ENCODE measurements at regions not wholly inside any gene's neighbourhood (a gene's known extent, or its start where the extent isn't known, plus 50 kb on each side); places are given as distances from the start of the nearest gene placed in this dataset.

DNA sequence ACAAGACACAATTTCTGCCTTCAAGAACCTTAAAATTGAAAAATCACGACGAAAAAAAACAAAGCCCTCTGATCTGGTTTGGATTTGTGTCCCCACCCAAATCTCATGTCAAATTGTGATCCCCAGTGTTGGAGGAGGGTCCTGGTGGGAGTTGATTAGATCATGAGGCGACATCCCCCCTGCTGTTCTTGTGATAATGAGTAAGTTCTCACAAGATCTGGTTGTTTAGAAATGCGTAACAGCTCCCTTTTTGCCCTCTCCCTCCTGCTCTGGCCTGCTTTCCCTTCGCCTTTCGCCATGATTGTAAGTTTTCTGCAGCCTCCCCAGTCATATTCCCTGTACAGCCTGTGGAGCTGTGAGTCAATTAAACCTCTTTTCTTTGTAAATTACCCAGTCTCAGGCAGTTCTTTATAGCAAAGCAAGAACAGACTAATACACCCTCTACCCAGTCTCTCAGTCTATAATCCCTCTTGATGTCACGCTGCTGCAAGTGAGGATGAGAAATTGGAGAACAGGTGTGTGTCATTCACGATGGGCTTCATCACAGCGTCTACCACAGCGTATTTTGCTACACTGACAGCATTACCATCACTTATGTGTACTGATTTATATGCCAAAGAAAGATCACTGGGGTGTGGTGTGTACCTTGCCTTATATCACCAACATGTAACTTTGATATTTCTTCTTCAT, 330.7 kb downstream of the MTX2 start:
- H3K9ac ChIP-seq (ENCODE audit: low read length in 3 of 3) = no peak overlapping the region
- intact Hi-C loops (cut with DNase I) = no loop called here
- no peak for FAIRE-seq

DNA sequence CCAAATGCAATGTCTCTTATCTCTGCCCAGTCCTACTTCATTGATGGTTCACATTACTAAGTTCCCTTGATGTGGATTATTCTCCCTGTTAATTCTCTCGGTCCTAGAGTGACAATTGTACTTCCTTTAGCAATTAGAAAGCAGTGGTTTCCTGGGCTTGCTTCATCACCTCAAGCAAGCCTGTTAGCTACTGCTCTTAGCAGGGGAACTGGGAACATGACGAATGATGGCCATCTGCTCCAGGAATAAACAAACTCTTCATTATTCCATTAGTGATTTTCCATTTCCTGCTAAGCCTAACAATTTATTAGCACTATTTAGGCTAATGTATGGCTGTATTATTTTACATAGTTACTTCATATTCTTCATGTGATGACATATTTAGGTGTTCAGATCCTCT, 331.8 kb downstream of the MTX2 start:
- no peak overlapping the region for H3K4me3 ChIP-seq (ENCODE audit: low read length in 3 of 3)
- H3K36me3 ChIP-seq (ENCODE audit: control insufficient read depth in 2 of 3, insufficient read depth in 3 of 3, low read length in 3 of 3) = no peaks in the 10 kb centered on the region
- no peaks in the 10 kb centered on the region for H3K9me3 ChIP-seq (ENCODE audit: control insufficient read depth in 2 of 3, insufficient read depth in 1 of 3, low read length in 3 of 3)
- no peak for DNase-seq
- TF ChIP-seq, protein P1, sequence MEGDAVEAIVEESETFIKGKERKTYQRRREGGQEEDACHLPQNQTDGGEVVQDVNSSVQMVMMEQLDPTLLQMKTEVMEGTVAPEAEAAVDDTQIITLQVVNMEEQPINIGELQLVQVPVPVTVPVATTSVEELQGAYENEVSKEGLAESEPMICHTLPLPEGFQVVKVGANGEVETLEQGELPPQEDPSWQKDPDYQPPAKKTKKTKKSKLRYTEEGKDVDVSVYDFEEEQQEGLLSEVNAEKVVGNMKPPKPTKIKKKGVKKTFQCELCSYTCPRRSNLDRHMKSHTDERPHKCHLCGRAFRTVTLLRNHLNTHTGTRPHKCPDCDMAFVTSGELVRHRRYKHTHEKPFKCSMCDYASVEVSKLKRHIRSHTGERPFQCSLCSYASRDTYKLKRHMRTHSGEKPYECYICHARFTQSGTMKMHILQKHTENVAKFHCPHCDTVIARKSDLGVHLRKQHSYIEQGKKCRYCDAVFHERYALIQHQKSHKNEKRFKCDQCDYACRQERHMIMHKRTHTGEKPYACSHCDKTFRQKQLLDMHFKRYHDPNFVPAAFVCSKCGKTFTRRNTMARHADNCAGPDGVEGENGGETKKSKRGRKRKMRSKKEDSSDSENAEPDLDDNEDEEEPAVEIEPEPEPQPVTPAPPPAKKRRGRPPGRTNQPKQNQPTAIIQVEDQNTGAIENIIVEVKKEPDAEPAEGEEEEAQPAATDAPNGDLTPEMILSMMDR (IDR thresholded peaks at IDR 0.05; ENCODE audit: borderline replicate concordance, extremely low read depth, insufficient read depth) = no peak
- intact Hi-C loops (cut with DNase I) = no loop called here
- no peak overlapping the region for H3K9ac ChIP-seq (ENCODE audit: low read length in 3 of 3)
- H3K27ac ChIP-seq (ENCODE audit: low read depth in 2 of 2, low read length in 2 of 2) = no peak overlapping the region
- H3K27me3 ChIP-seq (ENCODE audit: control insufficient read depth, insufficient read depth, low read length) = no peaks in the 10 kb centered on the region
- no peaks in the 10 kb centered on the region for H3K4me1 ChIP-seq (ENCODE audit: control insufficient read depth in 2 of 3, insufficient read depth in 2 of 3, low read depth in 1 of 3, low read length in 3 of 3)
- FAIRE-seq = no peak

More for the DNA sequence above, 330.7 kb downstream of the MTX2 start:
- TF ChIP-seq, protein P1 (IDR thresholded peaks at IDR 0.05; ENCODE audit: borderline replicate concordance, extremely low read depth, insufficient read depth) = no peak
- no peak for DNase-seq
- Histone ChIP-seq H3K27me3 (ENCODE audit: control insufficient read depth, insufficient read depth, low read length) (no peaks in the 10 kb centered on the region), H3K9me3 (ENCODE audit: control insufficient read depth in 2 of 3, insufficient read depth in 1 of 3, low read length in 3 of 3) (no peaks in the 10 kb centered on the region), H3K4me1 (ENCODE audit: control insufficient read depth in 2 of 3, insufficient read depth in 2 of 3, low read depth in 1 of 3, low read length in 3 of 3) (no peaks in the 10 kb centered on the region), H3K27ac (ENCODE audit: low read depth in 2 of 2, low read length in 2 of 2) (no peak overlapping the region), H3K36me3 (ENCODE audit: control insufficient read depth in 2 of 3, insufficient read depth in 3 of 3, low read length in 3 of 3) (no peaks in the 10 kb centered on the region), H3K4me3 (ENCODE audit: low read length in 3 of 3) (no peak overlapping the region)

DNA sequence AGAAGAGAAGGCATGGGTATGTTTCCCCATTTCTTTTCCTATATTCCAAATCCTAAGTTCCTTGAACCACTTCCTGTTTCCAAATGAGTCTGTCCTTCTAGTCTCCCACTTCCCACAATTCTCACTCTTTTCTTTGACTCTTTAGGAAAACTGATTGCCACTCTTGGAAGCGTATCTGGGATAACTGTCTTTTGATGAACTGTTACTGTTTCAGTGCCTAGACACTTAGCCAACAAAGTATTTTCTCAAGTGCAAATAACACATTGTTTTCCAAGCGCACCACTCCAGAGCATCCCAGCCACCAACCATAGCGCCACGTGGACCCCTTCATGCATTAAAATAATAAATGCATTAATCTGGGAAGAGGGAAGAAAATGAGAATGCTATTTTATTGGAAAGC, 342.8 kb downstream of the MTX2 start:
- FAIRE-seq = no peak

More for the DNA sequence above, 342.8 kb downstream of the MTX2 start:
- DNase-seq = no peak
- Histone ChIP-seq H3K9me3 (ENCODE audit: control insufficient read depth in 2 of 3, insufficient read depth in 1 of 3, low read length in 3 of 3) (no peaks in the 10 kb centered on the region), H3K9ac (ENCODE audit: low read length in 3 of 3) (no peak overlapping the region), H3K4me1 (ENCODE audit: control insufficient read depth in 2 of 3, insufficient read depth in 2 of 3, low read depth in 1 of 3, low read length in 3 of 3) (no peaks in the 10 kb centered on the region), H3K27me3 (ENCODE audit: control insufficient read depth, insufficient read depth, low read length) (no peaks in the 10 kb centered on the region), H3K4me3 (ENCODE audit: low read length in 3 of 3) (no peak overlapping the region), H3K36me3 (ENCODE audit: control insufficient read depth in 2 of 3, insufficient read depth in 3 of 3, low read length in 3 of 3) (no peaks in the 10 kb centered on the region), H3K27ac (ENCODE audit: low read depth in 2 of 2, low read length in 2 of 2) (no peak overlapping the region)
- TF ChIP-seq, protein P1 (IDR thresholded peaks at IDR 0.05; ENCODE audit: borderline replicate concordance, extremely low read depth, insufficient read depth) = no peak
- intact Hi-C loops (cut with DNase I) = no loop called here
